Activated naive CD4-positive, alpha-beta T cell treated with anti-CD3 and anti-CD28 coated beads, Interleukin-2, amount 50 U/mL, for 72 hours (primary cell): ENCODE measurements at regions not wholly inside any gene's neighbourhood (a gene's known extent, or its start where the extent isn't known, plus 50 kb on each side); places are given as distances from the start of the nearest gene placed in this dataset.

Source experiments
- ATAC-seq, 2 donors: fragments of 150-1000 bp; cut with Tn5 transposase; 2 replicates each; pipeline ENCODE4 v1.10.0; 2021; ENCODE audit warnings: mild to moderate bottlenecking in 2 of 2, moderate library complexity in 2 of 2
- DNase-seq, 2 donors: peaks; one replicate each; pipeline ENCODE4 v3.0.0; 2021 to 2022; ENCODE audit warnings: low spot score in 2 of 2
- H3K27ac Mint-ChIP-seq, 2 donors: one replicate each; pipeline ENCODE4 v1.8.0; 2022; ENCODE audit warnings: mild to moderate bottlenecking in 2 of 2, mixed read lengths in 2 of 2
- H3K36me3 Mint-ChIP-seq, 2 donors: one replicate each; pipeline ENCODE4 v1.8.0; 2022; ENCODE audit warnings: mixed read lengths in 2 of 2
- H3K9me3 Mint-ChIP-seq, 2 donors: one replicate each; pipeline ENCODE4 v1.8.0; 2022; ENCODE audit warnings: mixed read lengths in 2 of 2

- Mint-ChIP-seq H3K36me3 (no peaks in the 10 kb centered on the region), H3K9me3 (no peaks in the 10 kb centered on the region), H3K27ac (no peak overlapping the region)
- DNase-seq: no peak
- ATAC-seq: no peak
These were observed 82.2 kb downstream of the CPN2 start for GRCh38 chr3:194268654-194269512.

GRCh38 chr3:194269610-194270145 lies 81.5 kb downstream of the CPN2 start:
- no peak for DNase-seq
- Mint-ChIP-seq H3K27ac (no peak overlapping the region), H3K9me3 (no peaks in the 10 kb centered on the region), H3K36me3 (no peaks in the 10 kb centered on the region)
- ATAC-seq: no peak

- H3K27ac Mint-ChIP-seq: no peak overlapping the region
- ATAC-seq: no peak
- H3K9me3 Mint-ChIP-seq: no peaks in the 10 kb centered on the region
These were observed 80.3 kb downstream of the CPN2 start for GRCh38 chr3:194270627-194271459.

GRCh38 chr3:194271460-194272035 lies 79.6 kb downstream of the CPN2 start:
- DNase-seq (no peak), ATAC-seq (no peak)
- Mint-ChIP-seq H3K36me3 (no peaks in the 10 kb centered on the region), H3K9me3 (no peaks in the 10 kb centered on the region), H3K27ac (peak overlapping the region in 1 of 2 donors; percentile 44)

More at GRCh38 chr3:194270627-194271459, 80.3 kb downstream of the CPN2 start:
- no peaks in the 10 kb centered on the region for H3K36me3 Mint-ChIP-seq
- no peak for DNase-seq

GRCh38 chr3:194272221-194272620 lies 78.9 kb downstream of the CPN2 start:
- no peak for ATAC-seq
- peak overlapping the region in 1 of 2 donors; percentile 9 for H3K27ac Mint-ChIP-seq
- no peaks in the 10 kb centered on the region for H3K9me3 Mint-ChIP-seq
- peak in 1 of 2 donors; percentile 51 for DNase-seq
- H3K36me3 Mint-ChIP-seq: no peaks in the 10 kb centered on the region

- no peaks in the 10 kb centered on the region for H3K36me3 Mint-ChIP-seq
- H3K27ac Mint-ChIP-seq: no peak overlapping the region
- no peaks in the 10 kb centered on the region for H3K9me3 Mint-ChIP-seq
- peak in 1 of 2 donors; percentile 42 for DNase-seq
- no peak for ATAC-seq
These were observed 78.0 kb downstream of the CPN2 start for GRCh38 chr3:194272861-194273742.

- Mint-ChIP-seq H3K9me3 (no peaks in the 10 kb centered on the region), H3K27ac (no peak overlapping the region), H3K36me3 (no peaks in the 10 kb centered on the region)
- ATAC-seq (no peak), DNase-seq (peak in 1 of 2 donors; percentile 35)
These were observed 77.3 kb downstream of the CPN2 start for GRCh38 chr3:194273743-194274310.

- H3K9me3 Mint-ChIP-seq: no peaks in the 10 kb centered on the region
- peak overlapping the region; percentile 8 to 94 for H3K27ac Mint-ChIP-seq
- ATAC-seq (peak in 1 of 2 donors; percentile 43), DNase-seq (peak in 1 of 2 donors; percentile 7)
- no peaks in the 10 kb centered on the region for H3K36me3 Mint-ChIP-seq
These were observed 76.6 kb downstream of the CPN2 start for GRCh38 chr3:194274424-194275085.

- ATAC-seq: peak in 1 of 2 donors; percentile 30
- Mint-ChIP-seq H3K9me3 (no peaks in the 10 kb centered on the region), H3K27ac (peak overlapping the region; percentile 8 to 94), H3K36me3 (no peaks in the 10 kb centered on the region)
- DNase-seq: peak in 1 of 2 donors; percentile 31
These were observed 75.8 kb downstream of the CPN2 start for GRCh38 chr3:194275291-194275690.

GRCh38 chr3:194275721-194276120 lies 75.4 kb downstream of the CPN2 start:
- no peak for DNase-seq
- Mint-ChIP-seq H3K36me3 (no peaks in the 10 kb centered on the region), H3K27ac (peak overlapping the region in 1 of 2 donors; percentile 88)

GRCh38 chr3:194276768-194277103 lies 74.4 kb downstream of the CPN2 start:
- ATAC-seq (no peak), DNase-seq (peak in 1 of 2 donors; percentile 2)
- H3K27ac Mint-ChIP-seq: no peak overlapping the region
- H3K9me3 Mint-ChIP-seq: no peaks in the 10 kb centered on the region
- H3K36me3 Mint-ChIP-seq: no peaks in the 10 kb centered on the region

More at GRCh38 chr3:194275721-194276120, 75.4 kb downstream of the CPN2 start:
- H3K9me3 Mint-ChIP-seq: no peaks in the 10 kb centered on the region
- ATAC-seq: peak in 1 of 2 donors; percentile 41

GRCh38 chr3:194277104-194277785 lies 73.9 kb downstream of the CPN2 start:
- peak in 1 of 2 donors; percentile 39 for DNase-seq
- ATAC-seq: no peak
- no peaks in the 10 kb centered on the region for H3K9me3 Mint-ChIP-seq
- H3K27ac Mint-ChIP-seq: no peak overlapping the region
- H3K36me3 Mint-ChIP-seq: no peaks in the 10 kb centered on the region

GRCh38 chr3:194277786-194278130 lies 73.4 kb downstream of the CPN2 start:
- H3K9me3 Mint-ChIP-seq: no peaks in the 10 kb centered on the region
- H3K36me3 Mint-ChIP-seq: no peaks in the 10 kb centered on the region
- ATAC-seq (no peak), DNase-seq (peak in 1 of 2 donors; percentile 31)
- H3K27ac Mint-ChIP-seq: no peak overlapping the region

- no peak for ATAC-seq
- H3K36me3 Mint-ChIP-seq: no peaks in the 10 kb centered on the region
- H3K9me3 Mint-ChIP-seq: no peaks in the 10 kb centered on the region
- no peak for DNase-seq
- H3K27ac Mint-ChIP-seq: no peak overlapping the region
These were observed 72.8 kb downstream of the CPN2 start for GRCh38 chr3:194278186-194278845.
